ENCODE measurements at regions not wholly inside any gene's neighbourhood (a gene's known extent, or its start where the extent isn't known, plus 50 kb on each side); places are given as distances from the start of the nearest gene placed in this dataset.
"Not testable (repeated sequence)": the region's sequence is repeated elsewhere in the genome, so short reads cannot be mapped to it uniquely, and the experiment has no call there.

- DNase-seq (ENCODE audit: low read depth) = no peak
These were observed 66.1 kb downstream of the GADD45G start for GRCh38 chr9:89670801-89671434.

- DNase-seq (ENCODE audit: low read depth) = no peak
These were observed 69.8 kb downstream of the GADD45G start for GRCh38 chr9:89674667-89675057.

- DNase-seq (ENCODE audit: low read depth) = no peak
These were observed 70.4 kb downstream of the GADD45G start for GRCh38 chr9:89675058-89675742.

GRCh38 chr9:89676281-89676680 is 71.5 kb downstream of the GADD45G start:
- no peak for DNase-seq (ENCODE audit: low read depth)

GRCh38 chr9:89677702-89678395 is 73.0 kb downstream of the GADD45G start:
- DNase-seq (ENCODE audit: low read depth) = no peak

- no peak for DNase-seq (ENCODE audit: low read depth)
These were observed 73.7 kb downstream of the GADD45G start for GRCh38 chr9:89678396-89679015.

GRCh38 chr9:89679016-89679415 is 74.2 kb downstream of the GADD45G start:
- DNase-seq (ENCODE audit: low read depth) = no peak

GRCh38 chr9:89679581-89679980 is 74.8 kb downstream of the GADD45G start:
- DNase-seq (ENCODE audit: low read depth) = no peak

- DNase-seq (ENCODE audit: low read depth) = no peak
These were observed 76.0 kb downstream of the GADD45G start for GRCh38 chr9:89680547-89681467.

- not testable (repeated sequence) for DNase-seq (ENCODE audit: low read depth)
These were observed 76.7 kb downstream of the GADD45G start for GRCh38 chr9:89681468-89681859.

GRCh38 chr9:89683626-89684025 is 78.8 kb downstream of the GADD45G start:
- DNase-seq (ENCODE audit: low read depth) = no peak

- DNase-seq (ENCODE audit: low read depth) = no peak
These were observed 79.4 kb downstream of the GADD45G start for GRCh38 chr9:89684218-89684617.

- DNase-seq (ENCODE audit: low read depth) = no peak
These were observed 80.3 kb downstream of the GADD45G start for GRCh38 chr9:89684912-89685636.

GRCh38 chr9:89685698-89686097 is 80.9 kb downstream of the GADD45G start:
- no peak for DNase-seq (ENCODE audit: low read depth)

GRCh38 chr9:89686126-89686525 is 81.3 kb downstream of the GADD45G start:
- no peak for DNase-seq (ENCODE audit: low read depth)

GRCh38 chr9:89686621-89687020 is 81.8 kb downstream of the GADD45G start:
- DNase-seq (ENCODE audit: low read depth) = no peak

- no peak for DNase-seq (ENCODE audit: low read depth)
These were observed 82.4 kb downstream of the GADD45G start for GRCh38 chr9:89687188-89687587.

GRCh38 chr9:89687848-89688247 is 83.0 kb downstream of the GADD45G start:
- DNase-seq (ENCODE audit: low read depth) = no peak

GRCh38 chr9:89689321-89689720 is 84.5 kb downstream of the GADD45G start:
- DNase-seq (ENCODE audit: low read depth) = not testable (repeated sequence)

GRCh38 chr9:89690334-89690912 is 85.6 kb downstream of the GADD45G start:
- no peak for DNase-seq (ENCODE audit: low read depth)

- DNase-seq (ENCODE audit: low read depth) = no peak
These were observed 90.7 kb downstream of the GADD45G start for GRCh38 chr9:89695441-89695891.

Data from activated T-helper 1 cell treated with Interleukin-2 at 50 U/mL for 16 hours (primary cell).